Myocyte (in vitro differentiated cells): ENCODE measurements at regions not wholly inside any gene's neighbourhood (a gene's known extent, or its start where the extent isn't known, plus 50 kb on each side); places are given as distances from the start of the nearest gene placed in this dataset.

ENCODE experiments used
- DNase-seq: peaks from one replicate; pipeline ENCODE4 v3.0.0-alpha.2; 2012; ENCODE audit warnings: low read depth

- DNase-seq: no peak
Observed at GRCh38 chr16:89027281-89027680, 50.3 kb upstream of the CBFA2T3 start.

- no peak for DNase-seq
Observed at GRCh38 chr16:89031715-89032659, 55.0 kb upstream of the CBFA2T3 start.

GRCh38 chr16:89033304-89033703, 56.3 kb upstream of the CBFA2T3 start:
- DNase-seq: no peak

GRCh38 chr16:89033796-89034572, 57.0 kb upstream of the CBFA2T3 start:
- DNase-seq: no peak

GRCh38 chr16:89034573-89034961, 57.6 kb upstream of the CBFA2T3 start:
- no peak for DNase-seq

GRCh38 chr16:89034971-89035668, 58.1 kb upstream of the CBFA2T3 start:
- DNase-seq: no peak

- DNase-seq: no peak
Observed at GRCh38 chr16:89035669-89036570, 57.7 kb upstream of the ACSF3 start.

- no peak for DNase-seq
Observed at GRCh38 chr16:89036776-89037175, 56.9 kb upstream of the ACSF3 start.

- peak; percentile 61 for DNase-seq
Observed at GRCh38 chr16:89037261-89038152, 56.1 kb upstream of the ACSF3 start.

GRCh38 chr16:89038221-89038721, 55.4 kb upstream of the ACSF3 start:
- no peak for DNase-seq

GRCh38 chr16:89038811-89039735, 54.6 kb upstream of the ACSF3 start:
- no peak for DNase-seq

- no peak for DNase-seq
Observed at GRCh38 chr16:89039756-89040155, 53.9 kb upstream of the ACSF3 start.

- no peak for DNase-seq
Observed at GRCh38 chr16:89040391-89040790, 53.3 kb upstream of the ACSF3 start.

GRCh38 chr16:89040861-89041570, 52.6 kb upstream of the ACSF3 start:
- no peak for DNase-seq

GRCh38 chr16:89041571-89042481, 51.8 kb upstream of the ACSF3 start:
- no peak for DNase-seq

GRCh38 chr16:89042711-89043551, 50.7 kb upstream of the ACSF3 start:
- no peak for DNase-seq
